CD4-positive, alpha-beta T cell (primary cell): ENCODE measurements at regions not wholly inside any gene's neighbourhood (a gene's known extent, or its start where the extent isn't known, plus 50 kb on each side); places are given as distances from the start of the nearest gene placed in this dataset.

Experiments
- ATAC-seq: fragments of 200-7000 bp; cut with Tn5 transposase; one replicate; pipeline ENCODE4 v1.10.0; 2022; ENCODE audit warnings: mild to moderate bottlenecking; ENCODE audit not compliant: poor library complexity
- CTCF ChIA-PET: fragments of 350-600 bp; sonication (Branson Sonifier 250); formaldehyde crosslinking; loops from one replicate; lab custom pipeline; 2021; ENCODE audit warnings: antibody characterized with exemption, inconsistent platforms; lab: Charles Lee
- POLR2A ChIA-PET: fragments of 350-600 bp; sonication (Branson Sonifier 250); formaldehyde crosslinking; loops from one replicate; lab custom pipeline; 2021; ENCODE audit warnings: antibody characterized with exemption, inconsistent platforms; lab: Charles Lee
- DNase-seq, 14 experiments: peaks; one replicate each; pipeline ENCODE4 v3.0.0-alpha.2; 2013 to 2020; ENCODE audit warnings: mixed read lengths in 2 of 14
- H3K27ac ChIP-seq, 2 donors: one replicate each; pipeline versions ENCODE4 v1.5.1 to v1.7.0; 2013; ENCODE audit warnings: low read length in 2 of 2, low read depth in 1 of 2, mild to moderate bottlenecking in 1 of 2
- H3K27me3 ChIP-seq, 2 experiments: 1 replicate in 1 of 2; 2 replicates in 1 of 2; pipeline versions ENCODE4 v1.6.1 to v1.7.0; 2013; ENCODE audit warnings: low read length in 2 of 2, control low read depth in 1 of 2, mild to moderate bottlenecking in 1 of 2, moderate library complexity in 1 of 2; ENCODE audit not compliant: insufficient read depth in 2 of 2, control insufficient read depth in 1 of 2
- H3K36me3 ChIP-seq: one replicate; pipeline ENCODE4 v1.6.1; 2013; ENCODE audit warnings: low read length, control low read depth; ENCODE audit not compliant: insufficient read depth
- H3K4me1 ChIP-seq: one replicate; pipeline ENCODE4 v1.6.1; 2013; ENCODE audit warnings: low read length, control low read depth; ENCODE audit not compliant: insufficient read depth
- H3K4me3 ChIP-seq: one replicate; pipeline ENCODE4 v1.5.1; 2013; ENCODE audit warnings: mild to moderate bottlenecking, low read length, moderate library complexity
- H3K9me3 ChIP-seq, 2 experiments: 1 replicate in 1 of 2; 2 replicates in 1 of 2; pipeline versions ENCODE4 v1.6.1 to v1.7.0; 2013; ENCODE audit warnings: low read length in 2 of 2, mild to moderate bottlenecking in 2 of 2, control low read depth in 1 of 2, moderate library complexity in 1 of 2; ENCODE audit not compliant: control insufficient read depth in 1 of 2, insufficient read depth in 1 of 2
- H3K27ac Mint-ChIP-seq: one replicate; pipeline ENCODE4 v1.8.0; 2020; ENCODE audit warnings: mixed read lengths
- H3K27me3 Mint-ChIP-seq: one replicate; pipeline ENCODE4 v1.8.0; 2021; ENCODE audit warnings: mixed read lengths
- H3K36me3 Mint-ChIP-seq: one replicate; pipeline ENCODE4 v1.8.0; 2021; ENCODE audit warnings: low read depth, mixed read lengths
- H3K4me1 Mint-ChIP-seq: one replicate; pipeline ENCODE4 v1.8.0; 2021; ENCODE audit warnings: low read depth, mixed read lengths
- H3K4me3 Mint-ChIP-seq: one replicate; pipeline ENCODE4 v1.8.0; 2020; ENCODE audit warnings: mild to moderate bottlenecking, mixed read lengths
- H3K9me3 Mint-ChIP-seq: one replicate; pipeline ENCODE4 v1.8.0; 2020; ENCODE audit warnings: mixed read lengths
- CTCF ChIP-seq: fragments of 200-600 bp; IDR thresholded peaks from one replicate; pipeline ENCODE4 v1.8.0; 2022; ENCODE audit warnings: antibody characterized with exemption, mild to moderate bottlenecking
- intact Hi-C, 2 experiments: fragments of 100-400 bp; cut with DNase I in 1 of 2; cut with micrococcal nuclease in 1 of 2; formaldehyde crosslinking; loops; one replicate each; pipeline versions ENCODE4 v1.15.1 to v1.9.0; 2023 to 2025; cut with DNase I, micrococcal nuclease

GRCh38 chr4:169810325-169811323 is 52.9 kb upstream of the HPF1 start:
- no peaks in the 10 kb centered on the region for H3K36me3 ChIP-seq
- intact Hi-C loops: loop anchor here (1.0 to 5.0 kb wide), 4 partner anchors 197 to 238 kb away; partner anchors contain the start of gene NEK1 (in 1 of the 2)
- no peak for ATAC-seq
- Mint-ChIP-seq H3K4me1 (no peaks in the 10 kb centered on the region), H3K36me3 (no peaks in the 10 kb centered on the region), H3K4me3 (no peak overlapping the region), H3K27me3 (peaks cover 6% of the 10 kb centered on the region), H3K27ac (no peak overlapping the region), H3K9me3 (no peaks in the 10 kb centered on the region)
- POLR2A ChIA-PET: interaction anchor here (0.7 to 1.3 kb wide), 2 partner anchors 177 to 197 kb away, joined by 3 to 7 read pairs; no protein-coding TSS in a partner anchor
- TF ChIP-seq CTCF: peak; percentile 81
- no peak overlapping the region for H3K27ac ChIP-seq
- no peaks in the 10 kb centered on the region for H3K9me3 ChIP-seq
- peak in 6 of 14 experiments; percentile 5 to 73 (median 46) for DNase-seq
- H3K4me3 ChIP-seq: no peak overlapping the region
- CTCF ChIA-PET: interaction anchor here (0.7 to 2.0 kb wide), 6 partner anchors 10 to 240 kb away, joined by 3 to 10 read pairs (median 5); partner anchors contain the start of gene NEK1
- H3K4me1 ChIP-seq: no peaks in the 10 kb centered on the region
- peaks cover 0 to 7% of the 10 kb centered on the region in 2 experiments for H3K27me3 ChIP-seq

DNA sequence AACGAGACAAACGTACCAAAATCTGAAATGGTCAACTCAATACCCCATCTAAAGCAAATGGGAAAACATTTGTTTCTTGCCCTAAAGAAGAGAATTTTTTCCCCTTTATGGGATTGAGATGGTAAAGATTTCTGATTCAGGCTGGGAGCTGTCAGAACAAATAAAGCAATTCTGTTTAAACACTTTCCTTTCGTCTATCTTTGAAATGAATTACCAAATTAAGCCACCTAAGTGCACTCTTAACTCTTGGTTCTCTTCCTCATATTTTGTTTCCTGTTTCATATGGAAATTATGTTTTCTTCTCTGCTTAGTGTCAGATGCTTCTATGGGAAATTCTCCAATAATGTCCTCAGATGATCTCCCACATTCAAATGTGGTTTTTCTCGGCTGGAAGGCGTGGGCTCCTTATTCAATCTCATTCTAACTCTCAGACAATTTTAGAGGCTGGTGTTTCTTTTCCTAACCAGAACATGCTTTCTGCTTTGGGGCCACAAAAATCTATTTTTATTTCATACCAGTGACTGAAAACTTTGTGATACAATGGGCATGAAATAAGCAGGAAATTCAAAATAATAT is 50.3 kb upstream of the HPF1 start:
- CTCF ChIA-PET: interaction anchor here (0.9 kb wide), 1 partner anchor 240 kb away, joined by 3 read pairs; no protein-coding TSS in a partner anchor
- POLR2A ChIA-PET: no interaction called here
- Histone ChIP-seq H3K36me3 (no peaks in the 10 kb centered on the region), H3K4me3 (no peak overlapping the region), H3K9me3 (no peaks in the 10 kb centered on the region), H3K27ac (no peak overlapping the region), H3K4me1 (no peaks in the 10 kb centered on the region), H3K27me3 (no peaks in the 10 kb centered on the region)
- H3K4me1 Mint-ChIP-seq: no peaks in the 10 kb centered on the region
- H3K27me3 Mint-ChIP-seq: peaks cover 3% of the 10 kb centered on the region
- intact Hi-C loops: no loop called here
- no peak for DNase-seq
- no peak overlapping the region for H3K4me3 Mint-ChIP-seq
- no peak for TF ChIP-seq CTCF
- H3K36me3 Mint-ChIP-seq: no peaks in the 10 kb centered on the region
- no peak for ATAC-seq
- H3K9me3 Mint-ChIP-seq: no peaks in the 10 kb centered on the region
- no peak overlapping the region for H3K27ac Mint-ChIP-seq
